Stimulated activated effector memory CD8-positive, alpha-beta T cell treated with anti-CD3 and anti-CD28 coated beads, Interleukin-12 subunit alpha, Interleukin-12 subunit beta, amount 100 ng/mL, for 72 hours (primary cell): ENCODE measurements at regions not wholly inside any gene's neighbourhood (a gene's known extent, or its start where the extent isn't known, plus 50 kb on each side); places are given as distances from the start of the nearest gene placed in this dataset.
"Not testable (repeated sequence)": the region's sequence is repeated elsewhere in the genome, so short reads cannot be mapped to it uniquely, and the experiment has no call there.

Experiments used
- ATAC-seq: fragments of 150-1000 bp; cut with Tn5 transposase; 2 replicates; pipeline ENCODE4 v1.10.0; 2021
- DNase-seq, 2 donors: peaks; one replicate each; pipeline ENCODE4 v3.0.0; 2021 to 2022; ENCODE audit warnings: low spot score in 2 of 2
- H3K27ac Mint-ChIP-seq: one replicate; pipeline ENCODE4 v1.8.0; 2022; ENCODE audit warnings: mild to moderate bottlenecking, mixed read lengths
- H3K36me3 Mint-ChIP-seq: one replicate; pipeline ENCODE4 v1.8.0; 2022; ENCODE audit warnings: mild to moderate bottlenecking, mixed read lengths
- H3K4me1 Mint-ChIP-seq: one replicate; pipeline ENCODE4 v1.8.0; 2022; ENCODE audit warnings: mixed read lengths
- H3K4me3 Mint-ChIP-seq: one replicate; pipeline ENCODE4 v1.8.0; 2022; ENCODE audit warnings: mild to moderate bottlenecking, mixed read lengths
- H3K9me3 Mint-ChIP-seq: one replicate; pipeline ENCODE4 v1.8.0; 2022; ENCODE audit warnings: mixed read lengths

- H3K4me1 Mint-ChIP-seq: no peaks in the 10 kb centered on the region
- peaks cover 12% of the 10 kb centered on the region for H3K9me3 Mint-ChIP-seq
- no peak for DNase-seq
- no peaks in the 10 kb centered on the region for H3K36me3 Mint-ChIP-seq
- H3K27ac Mint-ChIP-seq: no peak overlapping the region
- H3K4me3 Mint-ChIP-seq: no peak overlapping the region
- ATAC-seq: no peak
Measured at GRCh38 chr11:29093416-29094120, 923.3 kb downstream of the KCNA4 start.

- H3K36me3 Mint-ChIP-seq: no peaks in the 10 kb centered on the region
- H3K27ac Mint-ChIP-seq: no peak overlapping the region
- DNase-seq (no peak), ATAC-seq (no peak)
- H3K4me1 Mint-ChIP-seq: no peaks in the 10 kb centered on the region
- no peak overlapping the region for H3K4me3 Mint-ChIP-seq
- H3K9me3 Mint-ChIP-seq: peaks cover 22% of the 10 kb centered on the region
Measured at GRCh38 chr11:29087200-29087812, 929.5 kb downstream of the KCNA4 start.

- H3K9me3 Mint-ChIP-seq: peaks cover 18% of the 10 kb centered on the region
Measured at GRCh38 chr11:29075726-29076125, 941.1 kb downstream of the KCNA4 start.

GRCh38 chr11:29063630-29064361 lies 953.0 kb downstream of the KCNA4 start:
- Mint-ChIP-seq H3K4me3 (no peak overlapping the region), H3K4me1 (no peaks in the 10 kb centered on the region), H3K27ac (no peak overlapping the region), H3K36me3 (no peaks in the 10 kb centered on the region), H3K9me3 (peaks cover 23% of the 10 kb centered on the region)
- ATAC-seq (no peak), DNase-seq (no peak)

More at GRCh38 chr11:29075726-29076125, 941.1 kb downstream of the KCNA4 start:
- Mint-ChIP-seq H3K27ac (no peak overlapping the region), H3K36me3 (no peaks in the 10 kb centered on the region), H3K4me3 (no peak overlapping the region), H3K4me1 (no peaks in the 10 kb centered on the region)
- ATAC-seq: no peak
- no peak for DNase-seq

- H3K27ac Mint-ChIP-seq: no peak overlapping the region
- DNase-seq (no peak), ATAC-seq (no peak)
- H3K4me3 Mint-ChIP-seq: no peak overlapping the region
- H3K4me1 Mint-ChIP-seq: no peaks in the 10 kb centered on the region
- H3K9me3 Mint-ChIP-seq: peaks cover 20% of the 10 kb centered on the region
- H3K36me3 Mint-ChIP-seq: no peaks in the 10 kb centered on the region
Measured at GRCh38 chr11:29061452-29061851, 953.3 kb downstream of the METTL15 start.

GRCh38 chr11:29056487-29056886 lies 948.3 kb downstream of the METTL15 start:
- H3K27ac Mint-ChIP-seq, H3K36me3 Mint-ChIP-seq, H3K4me1 Mint-ChIP-seq, H3K4me3 Mint-ChIP-seq, ATAC-seq, DNase-seq: not testable (repeated sequence)
- H3K9me3 Mint-ChIP-seq: peaks cover 31% of the 10 kb centered on the region

- no peaks in the 10 kb centered on the region for H3K4me1 Mint-ChIP-seq
- peaks cover 24% of the 10 kb centered on the region for H3K9me3 Mint-ChIP-seq
- H3K36me3 Mint-ChIP-seq: no peaks in the 10 kb centered on the region
- no peak for DNase-seq
- no peak overlapping the region for H3K27ac Mint-ChIP-seq
- no peak for ATAC-seq
- no peak overlapping the region for H3K4me3 Mint-ChIP-seq
Measured at GRCh38 chr11:29051935-29052334, 943.7 kb downstream of the METTL15 start.

GRCh38 chr11:29050962-29051361 lies 942.8 kb downstream of the METTL15 start:
- not testable (repeated sequence) for H3K36me3 Mint-ChIP-seq, H3K4me1 Mint-ChIP-seq, H3K27ac Mint-ChIP-seq, DNase-seq, ATAC-seq, H3K4me3 Mint-ChIP-seq
- H3K9me3 Mint-ChIP-seq: peaks cover 22% of the 10 kb centered on the region

- Mint-ChIP-seq H3K4me1 (no peaks in the 10 kb centered on the region), H3K27ac (no peak overlapping the region), H3K4me3 (no peak overlapping the region), H3K9me3 (peaks cover 9% of the 10 kb centered on the region), H3K36me3 (no peaks in the 10 kb centered on the region)
- ATAC-seq (no peak), DNase-seq (no peak)
Measured at GRCh38 chr11:29040489-29040888, 932.3 kb downstream of the METTL15 start.

GRCh38 chr11:29032384-29033149 lies 924.4 kb downstream of the METTL15 start:
- ATAC-seq: no peak
- Mint-ChIP-seq H3K9me3 (peaks cover 11% of the 10 kb centered on the region), H3K4me3 (no peak overlapping the region), H3K36me3 (no peaks in the 10 kb centered on the region), H3K4me1 (no peaks in the 10 kb centered on the region), H3K27ac (no peak overlapping the region)
- DNase-seq: no peak

GRCh38 chr11:29029452-29029851 lies 921.3 kb downstream of the METTL15 start:
- no peak for ATAC-seq
- Mint-ChIP-seq H3K9me3 (peaks cover 20% of the 10 kb centered on the region), H3K36me3 (no peaks in the 10 kb centered on the region), H3K27ac (no peak overlapping the region), H3K4me1 (no peaks in the 10 kb centered on the region), H3K4me3 (no peak overlapping the region)
- DNase-seq: no peak

- no peak overlapping the region for H3K4me3 Mint-ChIP-seq
- no peaks in the 10 kb centered on the region for H3K36me3 Mint-ChIP-seq
- peaks cover 22% of the 10 kb centered on the region for H3K9me3 Mint-ChIP-seq
- DNase-seq (no peak), ATAC-seq (no peak)
- no peaks in the 10 kb centered on the region for H3K4me1 Mint-ChIP-seq
- H3K27ac Mint-ChIP-seq: no peak overlapping the region
Measured at GRCh38 chr11:29027436-29027835, 919.2 kb downstream of the METTL15 start.

GRCh38 chr11:29026286-29026685 lies 918.1 kb downstream of the METTL15 start:
- H3K4me3 Mint-ChIP-seq: no peak overlapping the region
- no peak overlapping the region for H3K27ac Mint-ChIP-seq
- DNase-seq (no peak), ATAC-seq (no peak)
- no peaks in the 10 kb centered on the region for H3K4me1 Mint-ChIP-seq
- H3K36me3 Mint-ChIP-seq: no peaks in the 10 kb centered on the region
- peaks cover 27% of the 10 kb centered on the region for H3K9me3 Mint-ChIP-seq

GRCh38 chr11:29025001-29025400 lies 916.8 kb downstream of the METTL15 start:
- Mint-ChIP-seq H3K4me1 (no peaks in the 10 kb centered on the region), H3K9me3 (peaks cover 34% of the 10 kb centered on the region), H3K27ac (no peak overlapping the region), H3K36me3 (no peaks in the 10 kb centered on the region), H3K4me3 (no peak overlapping the region)
- ATAC-seq: no peak
- DNase-seq: no peak

- DNase-seq (no peak), ATAC-seq (no peak)
- Mint-ChIP-seq H3K27ac (no peak overlapping the region), H3K36me3 (no peaks in the 10 kb centered on the region), H3K4me1 (no peaks in the 10 kb centered on the region), H3K9me3 (peaks cover 34% of the 10 kb centered on the region), H3K4me3 (no peak overlapping the region)
Measured at GRCh38 chr11:29024386-29024785, 916.2 kb downstream of the METTL15 start.
